C4-2B (cell line): ENCODE measurements at regions not wholly inside any gene's neighbourhood (a gene's known extent, or its start where the extent isn't known, plus 50 kb on each side); places are given as distances from the start of the nearest gene placed in this dataset.

Experiments
- H3K27ac ChIP-seq: fragments of 450-650 bp; 2 replicates; pipeline ENCODE4 v1.5.1; 2017
- ZFX ChIP-seq: fragments of 450-650 bp; IDR thresholded peaks from 2 replicates; pipeline ENCODE4 v1.6.1; 2017
- TF ChIP-seq, protein P1 (sequence below): fragments of 450-650 bp; conservative IDR thresholded peaks from 2 replicates; pipeline ENCODE4 v1.5.1; 2017; ENCODE audit warnings: mild to moderate bottlenecking

DNA sequence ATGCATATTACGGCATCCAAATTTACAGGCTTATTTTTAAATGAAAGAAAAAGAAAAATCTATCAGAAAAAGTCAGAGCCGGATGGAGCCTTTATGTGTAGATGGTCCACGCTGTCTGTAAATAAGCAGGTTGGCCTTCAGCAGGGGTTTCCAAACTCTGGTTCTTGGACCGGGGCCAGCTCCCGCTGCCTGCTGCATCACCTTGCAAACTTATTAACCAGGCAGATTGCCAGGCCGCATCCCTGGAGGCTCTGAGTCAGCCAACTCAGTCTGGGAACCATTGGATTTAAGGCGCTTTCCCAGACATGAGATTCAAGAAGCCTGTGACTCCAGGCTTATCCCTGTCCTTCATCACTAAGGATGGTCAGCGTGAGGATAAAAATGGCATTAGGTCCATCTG, 212.4 kb downstream of the OPA1 start:
- TF ChIP-seq, protein P1, sequence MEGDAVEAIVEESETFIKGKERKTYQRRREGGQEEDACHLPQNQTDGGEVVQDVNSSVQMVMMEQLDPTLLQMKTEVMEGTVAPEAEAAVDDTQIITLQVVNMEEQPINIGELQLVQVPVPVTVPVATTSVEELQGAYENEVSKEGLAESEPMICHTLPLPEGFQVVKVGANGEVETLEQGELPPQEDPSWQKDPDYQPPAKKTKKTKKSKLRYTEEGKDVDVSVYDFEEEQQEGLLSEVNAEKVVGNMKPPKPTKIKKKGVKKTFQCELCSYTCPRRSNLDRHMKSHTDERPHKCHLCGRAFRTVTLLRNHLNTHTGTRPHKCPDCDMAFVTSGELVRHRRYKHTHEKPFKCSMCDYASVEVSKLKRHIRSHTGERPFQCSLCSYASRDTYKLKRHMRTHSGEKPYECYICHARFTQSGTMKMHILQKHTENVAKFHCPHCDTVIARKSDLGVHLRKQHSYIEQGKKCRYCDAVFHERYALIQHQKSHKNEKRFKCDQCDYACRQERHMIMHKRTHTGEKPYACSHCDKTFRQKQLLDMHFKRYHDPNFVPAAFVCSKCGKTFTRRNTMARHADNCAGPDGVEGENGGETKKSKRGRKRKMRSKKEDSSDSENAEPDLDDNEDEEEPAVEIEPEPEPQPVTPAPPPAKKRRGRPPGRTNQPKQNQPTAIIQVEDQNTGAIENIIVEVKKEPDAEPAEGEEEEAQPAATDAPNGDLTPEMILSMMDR: no peak
- TF ChIP-seq ZFX: no peak
- H3K27ac ChIP-seq: no peak overlapping the region

DNA sequence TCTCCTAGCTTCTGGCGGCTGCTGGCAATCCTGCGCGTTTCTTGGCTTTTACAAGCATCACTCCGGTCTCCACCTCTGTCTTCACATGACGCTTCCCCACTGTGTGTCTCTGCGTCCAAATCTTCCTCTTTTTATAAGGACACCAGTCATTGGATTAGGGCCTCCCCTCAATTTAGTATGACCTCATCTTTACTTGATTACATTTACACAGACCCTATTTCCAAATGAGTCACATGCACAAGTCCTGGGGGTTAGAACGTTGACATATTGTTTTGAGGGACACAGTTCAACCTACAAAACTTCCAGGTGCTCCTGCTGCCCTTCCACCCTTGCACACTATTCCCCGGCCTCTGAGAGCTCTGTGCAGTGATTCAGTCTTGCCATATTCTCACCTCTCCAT, 215.3 kb downstream of the OPA1 start:
- TF ChIP-seq ZFX: no peak
- TF ChIP-seq, protein P1: no peak
- H3K27ac ChIP-seq: no peak overlapping the region

DNA sequence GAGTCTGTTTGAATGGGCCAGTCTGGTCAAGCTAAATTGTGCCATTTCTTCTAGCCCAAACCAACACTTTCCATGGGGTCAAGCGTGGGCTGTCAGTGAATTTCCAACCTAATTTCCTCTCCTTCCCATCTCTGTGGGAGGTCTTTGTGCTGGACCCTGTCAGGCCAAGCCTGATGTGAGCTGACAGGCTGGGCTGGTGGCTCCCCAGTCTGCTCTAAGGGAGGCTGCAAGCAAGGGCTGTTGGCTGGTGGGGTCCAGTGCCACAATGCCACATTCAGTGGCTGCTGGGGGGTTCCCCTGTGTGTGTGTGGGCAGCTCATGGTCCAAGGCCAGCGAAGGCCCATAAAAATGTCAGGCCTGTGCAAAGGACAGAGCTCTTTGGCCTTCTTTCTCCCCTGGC, 216.1 kb downstream of the OPA1 start:
- TF ChIP-seq, protein P1: no peak
- TF ChIP-seq ZFX: no peak
- no peak overlapping the region for H3K27ac ChIP-seq

DNA sequence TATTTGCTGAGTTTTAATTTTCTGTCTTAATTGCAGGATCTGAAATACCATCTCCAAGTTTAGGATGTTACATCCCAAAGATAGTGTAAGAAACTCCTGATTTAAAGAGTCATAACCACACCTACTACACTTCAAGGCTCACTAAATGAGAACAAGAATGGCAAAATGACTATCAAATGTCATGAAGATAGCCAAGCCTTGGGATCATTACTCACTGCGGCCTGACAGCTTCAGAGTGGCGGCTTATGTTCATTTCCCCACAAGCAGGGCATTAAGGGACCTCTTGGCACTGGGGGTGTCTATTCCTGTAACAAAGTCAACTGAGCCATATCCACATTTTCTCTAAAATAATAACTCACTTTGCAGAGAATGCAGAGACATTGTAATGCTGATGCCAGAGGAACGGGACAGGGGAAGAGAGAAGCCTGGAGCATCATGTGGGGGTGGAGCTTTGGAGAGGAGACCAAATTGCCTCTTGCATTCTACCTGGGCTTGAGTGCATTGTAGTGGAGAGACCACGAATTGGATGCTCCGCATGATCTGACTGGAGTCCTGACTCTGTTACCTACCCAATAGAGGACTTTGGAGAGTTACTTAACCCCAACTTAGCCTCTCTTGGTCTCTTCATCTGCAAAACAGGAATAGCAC, 219.2 kb downstream of the OPA1 start:
- TF ChIP-seq, protein P1: no peak
- TF ChIP-seq ZFX: no peak
- no peak overlapping the region for H3K27ac ChIP-seq

DNA sequence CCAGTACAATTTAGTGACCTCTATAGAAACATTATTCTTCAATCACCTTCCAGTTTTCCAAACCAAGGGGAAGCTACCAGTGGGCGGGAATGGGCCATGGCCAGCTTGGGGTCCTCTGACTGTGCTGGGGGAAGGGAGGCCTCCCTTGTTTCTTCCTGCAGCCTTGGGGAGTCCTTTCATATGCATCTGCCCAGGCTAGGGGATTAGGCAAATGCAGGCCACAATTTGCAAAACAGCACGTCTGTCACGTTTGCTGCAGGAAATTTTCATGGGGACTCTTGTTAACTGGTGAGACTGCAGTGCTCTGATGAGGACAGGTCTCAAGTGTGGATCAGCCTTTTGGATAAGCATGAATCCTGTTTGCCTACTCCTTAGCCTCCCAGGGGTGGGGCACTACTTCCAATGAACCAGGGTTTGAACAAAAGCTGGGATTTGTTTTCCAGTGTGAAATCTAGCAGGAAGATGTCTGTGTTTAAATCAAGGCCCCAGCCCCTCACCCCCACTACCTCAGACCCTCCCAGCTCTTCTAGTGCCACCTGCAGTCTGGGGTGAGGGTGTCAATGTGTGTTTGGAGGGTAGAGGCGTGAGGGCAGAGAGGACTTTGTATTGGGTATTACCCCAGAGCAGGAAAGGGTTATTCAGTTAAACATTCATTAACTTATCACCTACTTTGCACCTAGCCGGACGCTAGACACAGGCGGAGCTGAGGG, 219.9 kb downstream of the OPA1 start:
- no peak overlapping the region for H3K27ac ChIP-seq
- TF ChIP-seq, protein P1: no peak
- no peak for TF ChIP-seq ZFX

DNA sequence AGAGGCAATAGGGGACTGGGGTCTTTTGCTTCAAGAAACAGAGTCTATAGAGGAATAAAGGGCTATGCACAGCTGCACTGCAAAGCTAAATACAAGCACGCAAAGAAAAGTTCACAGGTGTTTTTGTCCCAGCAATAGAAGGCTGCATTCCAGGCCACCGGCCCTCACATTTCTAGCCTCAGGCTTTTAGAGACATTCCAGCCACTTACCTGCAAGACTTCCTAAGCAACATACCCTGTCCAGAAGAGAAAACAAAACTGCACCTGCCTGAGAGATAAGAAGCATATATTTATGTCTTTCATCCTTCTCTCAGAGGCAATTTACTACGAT, 220.5 kb downstream of the OPA1 start:
- H3K27ac ChIP-seq: no peak overlapping the region
- TF ChIP-seq, protein P1: no peak
- TF ChIP-seq ZFX: no peak

GRCh38 chr3:193814166-193814892, 221.3 kb downstream of the OPA1 start:
- no peak for TF ChIP-seq ZFX
- TF ChIP-seq, protein P1: no peak
- H3K27ac ChIP-seq: no peak overlapping the region
